ENCODE measurements at regions not wholly inside any gene's neighbourhood (a gene's known extent, or its start where the extent isn't known, plus 50 kb on each side); places are given as distances from the start of the nearest gene placed in this dataset.
A peak's percentile ranks its signal among the peaks of the same experiment; 100 is the strongest.

GRCh38 chr6:11296449-11297375, 64.2 kb upstream of the NEDD9 start:
- WGBS (ENCODE audit: insufficient coverage) = 97% methylated on average over 5 of the region's 11 CpGs
- Histone ChIP-seq H3K4me3 (replicated peaks in 1 of 3; ENCODE audit: low read depth in 2 of 3, low read length in 3 of 3) (no peak overlapping the region), H3K9ac (ENCODE audit: insufficient read depth, low read length, poor library complexity, severe bottlenecking) (no peak overlapping the region), H3K4me1 (ENCODE audit: control insufficient read depth in 1 of 2, insufficient read depth in 2 of 2, low read length in 2 of 2) (peaks cover 0 to 3% of the 10 kb centered on the region in 2 donors), H3K9me3 (replicated peaks in 1 of 2; ENCODE audit: control insufficient read depth in 1 of 2, insufficient read depth in 1 of 2, low read length in 2 of 2) (peaks cover 5 to 9% of the 10 kb centered on the region in 2 donors), H4K20me1 (ENCODE audit: insufficient read depth, low read length) (peaks cover 4% of the 10 kb centered on the region), H3K4me2 (replicated peaks; ENCODE audit: extremely low read depth, low read length, poor library complexity, severe bottlenecking) (no peak overlapping the region), H3K36me3 (replicated peaks in 1 of 2; ENCODE audit: control insufficient read depth in 1 of 2, insufficient read depth in 2 of 2, low read length in 2 of 2) (peaks cover 18 to 57% of the 10 kb centered on the region in 2 donors), H3K27ac (ENCODE audit: low read depth in 1 of 2, low read length in 2 of 2) (no peak overlapping the region), H3K27me3 (ENCODE audit: control insufficient read depth in 2 of 2, insufficient read depth in 2 of 2, low read length in 2 of 2) (no peaks in the 10 kb centered on the region), H3K79me2 (ENCODE audit: insufficient read depth, low read length) (no peaks in the 10 kb centered on the region), H2AFZ (ENCODE audit: insufficient read depth, low read depth, low read length, poor library complexity, severe bottlenecking) (no peak overlapping the region)
- Mint-ChIP-seq H3K4me1 (peaks cover 15% of the 10 kb centered on the region), H3K36me3 (peaks cover 75 to 76% of the 10 kb centered on the region in 2 donors), H3K4me3 (no peak overlapping the region), H3K9me3 (peaks cover 7 to 28% (median 17%) of the 10 kb centered on the region in 7 donors), H3K27ac (peak overlapping the region in 1 of 7 donors; percentile 76), H3K27me3 (ENCODE audit: low read depth in 3 of 3) (no peaks in the 10 kb centered on the region)
- DNase-seq = no peak
- TF ChIP-seq CTCF (IDR thresholded peaks at IDR 0.05) = no peak
- intact Hi-C loops (cut with micrococcal nuclease) = loop anchor here in 1 of 2 donors (10.0 kb wide), 1 partner anchor 52 kb away; no protein-coding TSS in a partner anchor

- no CpG with 5 or more reads among the region's 2 CpGs for WGBS (ENCODE audit: insufficient coverage)
- no peak for TF ChIP-seq CTCF (IDR thresholded peaks at IDR 0.05)
- Histone ChIP-seq H3K27me3 (ENCODE audit: control insufficient read depth in 2 of 2, insufficient read depth in 2 of 2, low read length in 2 of 2) (no peaks in the 10 kb centered on the region), H3K79me2 (ENCODE audit: insufficient read depth, low read length) (no peaks in the 10 kb centered on the region), H3K27ac (ENCODE audit: low read depth in 1 of 2, low read length in 2 of 2) (no peak overlapping the region), H3K4me2 (replicated peaks; ENCODE audit: extremely low read depth, low read length, poor library complexity, severe bottlenecking) (no peak overlapping the region), H3K36me3 (replicated peaks in 1 of 2; ENCODE audit: control insufficient read depth in 1 of 2, insufficient read depth in 2 of 2, low read length in 2 of 2) (peaks cover 20 to 63% of the 10 kb centered on the region in 2 donors), H3K4me1 (ENCODE audit: control insufficient read depth in 1 of 2, insufficient read depth in 2 of 2, low read length in 2 of 2) (peaks cover 0 to 3% of the 10 kb centered on the region in 2 donors), H2AFZ (ENCODE audit: insufficient read depth, low read depth, low read length, poor library complexity, severe bottlenecking) (no peak overlapping the region), H3K9me3 (replicated peaks in 1 of 2; ENCODE audit: control insufficient read depth in 1 of 2, insufficient read depth in 1 of 2, low read length in 2 of 2) (peaks cover 5 to 9% of the 10 kb centered on the region in 2 donors), H3K4me3 (replicated peaks in 1 of 3; ENCODE audit: low read depth in 2 of 3, low read length in 3 of 3) (no peak overlapping the region), H3K9ac (ENCODE audit: insufficient read depth, low read length, poor library complexity, severe bottlenecking) (no peak overlapping the region), H4K20me1 (ENCODE audit: insufficient read depth, low read length) (peaks cover 4% of the 10 kb centered on the region)
- Mint-ChIP-seq H3K27ac (no peak overlapping the region), H3K4me1 (peaks cover 15% of the 10 kb centered on the region), H3K36me3 (peaks cover 73 to 74% of the 10 kb centered on the region in 2 donors), H3K4me3 (no peak overlapping the region), H3K27me3 (ENCODE audit: low read depth in 3 of 3) (no peaks in the 10 kb centered on the region), H3K9me3 (peaks cover 7 to 26% (median 13%) of the 10 kb centered on the region in 7 donors)
- intact Hi-C loops (cut with micrococcal nuclease) = loop anchor here in 1 of 2 donors (10.0 kb wide), 1 partner anchor 51 kb away; no protein-coding TSS in a partner anchor
- no peak for DNase-seq
Observed at GRCh38 chr6:11295969-11296368, 63.5 kb upstream of the NEDD9 start.
